K562 (cell line): ENCODE measurements at regions not wholly inside any gene's neighbourhood (a gene's known extent, or its start where the extent isn't known, plus 50 kb on each side); places are given as distances from the start of the nearest gene placed in this dataset.

Experiments used
- ARID3B ChIP-seq: fragments of 250-450 bp; sonication (Bioruptor Pico); IDR thresholded peaks from 2 replicates; pipeline ENCODE4 v1.4.0; 2020; ENCODE audit warnings: borderline replicate concordance
- ATF4 ChIP-seq: fragments of 450-650 bp; formaldehyde crosslinking; IDR thresholded peaks from 2 replicates; pipeline ENCODE4 v1.4.0; 2022; ENCODE audit warnings: mild to moderate bottlenecking, moderate library complexity
- BDP1 ChIP-seq: IDR thresholded peaks from 3 replicates; pipeline ENCODE4 v1.6.1; 2011; ENCODE audit not compliant: insufficient read length, insufficient read depth
- CHCHD3 ChIP-seq: fragments of 250-450 bp; sonication (Bioruptor Pico); IDR thresholded peaks from 2 replicates; pipeline ENCODE4 v2.1.2; 2022; ENCODE audit warnings: mild to moderate bottlenecking
- CUX1 ChIP-seq: fragments of 200-800 bp; sonication (Bioruptor generic); IDR thresholded peaks from 2 replicates; pipeline ENCODE4 v1.6.1; 2016; ENCODE audit warnings: missing genetic modification characterization, missing compliant biosample characterization
- CXXC5 ChIP-seq: fragments of 250-450 bp; sonication (Bioruptor Pico); IDR thresholded peaks from 2 replicates; pipeline ENCODE4 v1.8.0; 2022; ENCODE audit warnings: inconsistent platforms, mild to moderate bottlenecking, moderate library complexity
- EGR1 ChIP-seq: fragments of 450-650 bp; conservative IDR thresholded peaks from 2 replicates; pipeline ENCODE4 v1.6.1; 2017; ENCODE audit warnings: mild to moderate bottlenecking
- EP300 ChIP-seq: IDR thresholded peaks from 2 replicates; pipeline ENCODE4 v1.6.1; 2012; ENCODE audit warnings: low read length, improper control_type of control experiment
- HLTF ChIP-seq: fragments of 450-650 bp; IDR thresholded peaks from 2 replicates; pipeline ENCODE4 v1.6.1; 2016
- JUND ChIP-seq, 2 experiments: IDR thresholded peaks; 2 replicates in 1 of 2; 3 replicates in 1 of 2; pipeline ENCODE4 v1.6.1; 2011; ENCODE audit warnings: borderline replicate concordance in 2 of 2, low read depth in 2 of 2, low read length in 2 of 2, improper control_type of control experiment in 1 of 2, missing biosample characterization in 1 of 2, missing genetic modification characterization in 1 of 2, missing genetic modification reagents in 1 of 2
- PKNOX1 ChIP-seq: fragments of 450-650 bp; IDR thresholded peaks from 2 replicates; pipeline ENCODE4 v1.6.1; 2016
- POLR3G ChIP-seq: IDR thresholded peaks from 2 replicates; pipeline ENCODE4 v1.6.1; 2011; ENCODE audit not compliant: insufficient read length, insufficient replicate concordance; ENCODE audit errors: extremely low read depth
- RBM34 ChIP-seq: fragments of 200-400 bp; formaldehyde crosslinking; IDR thresholded peaks from 2 replicates; pipeline ENCODE4 v1.6.1; 2018; ENCODE audit warnings: low read length, borderline replicate concordance; ENCODE audit not compliant: insufficient read depth
- THRAP3 ChIP-seq: fragments of 450-650 bp; IDR thresholded peaks from 2 replicates; pipeline ENCODE4 v1.6.1; 2016; ENCODE audit warnings: mild to moderate bottlenecking, inconsistent platforms, borderline replicate concordance
- ZNF76 ChIP-seq: fragments of 250-450 bp; sonication (Bioruptor Pico); IDR thresholded peaks from 2 replicates; pipeline ENCODE4 v1.4.0; 2020; ENCODE audit warnings: mild to moderate bottlenecking, moderate library complexity, borderline replicate concordance
- ZNF830 ChIP-seq: fragments of 250-450 bp; sonication (Bioruptor Pico); IDR thresholded peaks from 2 replicates; pipeline ENCODE4 v1.5.0; 2021; ENCODE audit warnings: mild to moderate bottlenecking
- TF ChIP-seq, protein P1 (sequence below): sonication (generic); formaldehyde crosslinking; IDR thresholded peaks from 2 replicates; pipeline ENCODE4 v1.8.1; 2023; ENCODE audit warnings: mild to moderate bottlenecking, missing genetic modification reagents
- TF ChIP-seq, protein P2 (sequence below): sonication (generic); formaldehyde crosslinking; IDR thresholded peaks from 2 replicates; pipeline ENCODE4 v1.9.0; 2022; ENCODE audit warnings: mild to moderate bottlenecking, missing genetic modification reagents

- TF ChIP-seq POLR3G (no peak), ZNF830 (no peak), RBM34 (no peak), CHCHD3 (CRISPR knock-in tag) (no peak), BDP1 (no peak), EP300 (no peak), ZNF76 (no peak), JUND (IDR thresholded peaks at IDR 0.05; ENCODE audit: borderline replicate concordance, low read depth, low read length) (peak; percentile 57; the same call in 1 of the 2 replicates), JUND (tag; IDR thresholded peaks at IDR 0.05; ENCODE audit: borderline replicate concordance, low read depth, low read length) (peak; percentile 42; the same call in 1 of the 3 replicates), CXXC5 (CRISPR knock-in tag) (peak; percentile 88), ATF4 (CRISPR knock-in tag) (no peak), THRAP3 (no peak), EGR1 (no peak), CUX1 (CRISPR knock-in tag) (no peak), PKNOX1 (peak; percentile 79), ARID3B (CRISPR knock-in tag) (no peak), HLTF (no peak)
- TF ChIP-seq, protein P1, sequence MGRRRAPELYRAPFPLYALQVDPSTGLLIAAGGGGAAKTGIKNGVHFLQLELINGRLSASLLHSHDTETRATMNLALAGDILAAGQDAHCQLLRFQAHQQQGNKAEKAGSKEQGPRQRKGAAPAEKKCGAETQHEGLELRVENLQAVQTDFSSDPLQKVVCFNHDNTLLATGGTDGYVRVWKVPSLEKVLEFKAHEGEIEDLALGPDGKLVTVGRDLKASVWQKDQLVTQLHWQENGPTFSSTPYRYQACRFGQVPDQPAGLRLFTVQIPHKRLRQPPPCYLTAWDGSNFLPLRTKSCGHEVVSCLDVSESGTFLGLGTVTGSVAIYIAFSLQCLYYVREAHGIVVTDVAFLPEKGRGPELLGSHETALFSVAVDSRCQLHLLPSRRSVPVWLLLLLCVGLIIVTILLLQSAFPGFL (CRISPR knock-in tag) = no peak
- TF ChIP-seq, protein P2, sequence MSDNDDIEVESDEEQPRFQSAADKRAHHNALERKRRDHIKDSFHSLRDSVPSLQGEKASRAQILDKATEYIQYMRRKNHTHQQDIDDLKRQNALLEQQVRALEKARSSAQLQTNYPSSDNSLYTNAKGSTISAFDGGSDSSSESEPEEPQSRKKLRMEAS (CRISPR knock-in tag) = no peak
Observed at GRCh38 chr15:96264801-96265515, 65.5 kb upstream of the NR2F2 start (continued).
